ENCODE measurements at regions not wholly inside any gene's neighbourhood (a gene's known extent, or its start where the extent isn't known, plus 50 kb on each side); places are given as distances from the start of the nearest gene placed in this dataset.
"Not testable (repeated sequence)": the region's sequence is repeated elsewhere in the genome, so short reads cannot be mapped to it uniquely, and the experiment has no call there.

- no peak for DNase-seq
These were observed 327.9 kb upstream of the C1orf174 start for GRCh38 chr1:4227986-4228385.

- DNase-seq, result no peak
These were observed 353.9 kb upstream of the C1orf174 start for GRCh38 chr1:4253935-4254334.

- no peak for DNase-seq
These were observed 356.3 kb upstream of the C1orf174 start for GRCh38 chr1:4256351-4256750.

- DNase-seq, result not testable (repeated sequence)
These were observed 358.2 kb upstream of the C1orf174 start for GRCh38 chr1:4258146-4258777.

GRCh38 chr1:4261327-4261726 lies 361.3 kb upstream of the C1orf174 start:
- DNase-seq, result no peak

- DNase-seq, result no peak
These were observed 362.6 kb upstream of the C1orf174 start for GRCh38 chr1:4262665-4263064.

- DNase-seq, result no peak
These were observed 363.6 kb upstream of the C1orf174 start for GRCh38 chr1:4263699-4264098.

GRCh38 chr1:4265836-4266235 lies 365.8 kb upstream of the C1orf174 start:
- no peak for DNase-seq

GRCh38 chr1:4267381-4268261 lies 367.5 kb upstream of the C1orf174 start:
- no peak for DNase-seq

- no peak for DNase-seq
These were observed 368.3 kb upstream of the C1orf174 start for GRCh38 chr1:4268262-4268888.

GRCh38 chr1:4268889-4269284 lies 368.8 kb upstream of the C1orf174 start:
- DNase-seq, result no peak

GRCh38 chr1:4269330-4269729 lies 369.3 kb upstream of the C1orf174 start:
- no peak for DNase-seq

GRCh38 chr1:4269952-4270570 lies 370.0 kb upstream of the C1orf174 start:
- DNase-seq, result no peak

GRCh38 chr1:4270651-4271337 lies 370.7 kb upstream of the C1orf174 start:
- DNase-seq, result no peak

GRCh38 chr1:4271338-4271998 lies 371.4 kb upstream of the C1orf174 start:
- no peak for DNase-seq

GRCh38 chr1:4272568-4272967 lies 372.5 kb upstream of the C1orf174 start:
- no peak for DNase-seq

- no peak for DNase-seq
These were observed 373.2 kb upstream of the C1orf174 start for GRCh38 chr1:4273243-4273642.

- DNase-seq, result no peak
These were observed 373.7 kb upstream of the C1orf174 start for GRCh38 chr1:4273747-4274146.

GRCh38 chr1:4275083-4275482 lies 375.0 kb upstream of the C1orf174 start:
- DNase-seq, result no peak

GRCh38 chr1:4276238-4276637 lies 376.2 kb upstream of the C1orf174 start:
- DNase-seq, result no peak

- DNase-seq, result no peak
These were observed 376.8 kb upstream of the AJAP1 start for GRCh38 chr1:4277598-4277997.

GRCh38 chr1:4284976-4285375 lies 369.4 kb upstream of the AJAP1 start:
- DNase-seq, result no peak

Measured in activated naive CD4-positive, alpha-beta T cell treated with Interleukin-2 at 50 U/mL for 16 hours (primary cell).